Stimulated activated CD8-positive, alpha-beta memory T cell treated with anti-CD3 and anti-CD28 coated beads, Interleukin-15, amount 100 ng/mL, for 4 hours (primary cell): ENCODE measurements at regions not wholly inside any gene's neighbourhood (a gene's known extent, or its start where the extent isn't known, plus 50 kb on each side); places are given as distances from the start of the nearest gene placed in this dataset.
"Not testable (repeated sequence)": the region's sequence is repeated elsewhere in the genome, so short reads cannot be mapped to it uniquely, and the experiment has no call there.

ENCODE experiments used
- DNase-seq, 2 donors: peaks; one replicate each; pipeline ENCODE4 v3.0.0-alpha.2; 2020; ENCODE audit warnings: low read depth in 2 of 2

DNA sequence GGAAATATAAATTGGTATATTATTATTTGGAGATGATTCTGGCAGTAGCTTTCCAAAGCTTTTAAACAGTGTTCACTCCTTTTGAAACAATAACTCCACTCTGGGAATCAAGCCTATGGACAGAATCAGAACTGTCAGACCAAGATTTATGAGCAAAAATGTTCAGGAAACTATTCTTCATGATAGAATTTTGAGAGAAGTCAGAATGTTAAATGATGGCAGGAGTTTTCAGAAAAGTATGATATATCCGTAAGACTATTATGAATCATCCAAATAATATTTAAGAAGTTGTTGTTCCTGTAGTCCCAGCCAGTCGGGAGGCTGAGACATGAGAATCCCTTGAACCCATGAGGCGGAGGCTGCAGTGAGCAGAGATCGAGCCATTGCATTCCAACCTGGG, 50.5 kb upstream of the ADGRG2 start:
- DNase-seq = no peak

DNA sequence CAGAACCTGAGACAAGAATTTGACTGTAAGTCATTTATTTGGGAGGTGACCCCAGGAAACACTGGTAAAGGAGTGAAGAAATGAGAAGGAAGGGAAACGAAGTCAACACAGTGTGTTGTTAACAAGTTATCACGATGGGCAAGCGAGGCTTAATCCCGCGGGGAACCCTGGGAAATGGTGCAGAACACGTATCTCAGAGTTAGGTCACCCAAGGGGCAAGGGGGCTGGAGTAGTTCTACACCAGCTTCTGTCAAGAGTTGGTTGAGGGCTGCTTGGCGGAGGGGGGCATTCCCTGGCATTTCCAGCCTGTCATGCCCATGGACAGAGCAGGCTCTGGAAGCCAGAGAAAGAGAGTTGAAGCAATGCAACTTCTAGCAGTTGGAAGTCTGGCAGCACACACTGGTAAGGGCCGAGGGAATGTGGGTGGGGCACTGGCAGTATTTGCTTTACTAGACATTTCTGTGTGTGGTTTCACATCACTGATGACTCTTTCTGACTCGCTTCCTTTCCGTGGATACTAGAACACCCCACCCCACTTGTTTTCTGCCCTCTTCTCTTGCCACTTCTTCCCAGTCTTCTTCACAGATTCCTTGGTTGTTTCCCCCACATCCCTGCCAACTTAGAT, 52.2 kb upstream of the ADGRG2 start:
- no peak for DNase-seq

DNA sequence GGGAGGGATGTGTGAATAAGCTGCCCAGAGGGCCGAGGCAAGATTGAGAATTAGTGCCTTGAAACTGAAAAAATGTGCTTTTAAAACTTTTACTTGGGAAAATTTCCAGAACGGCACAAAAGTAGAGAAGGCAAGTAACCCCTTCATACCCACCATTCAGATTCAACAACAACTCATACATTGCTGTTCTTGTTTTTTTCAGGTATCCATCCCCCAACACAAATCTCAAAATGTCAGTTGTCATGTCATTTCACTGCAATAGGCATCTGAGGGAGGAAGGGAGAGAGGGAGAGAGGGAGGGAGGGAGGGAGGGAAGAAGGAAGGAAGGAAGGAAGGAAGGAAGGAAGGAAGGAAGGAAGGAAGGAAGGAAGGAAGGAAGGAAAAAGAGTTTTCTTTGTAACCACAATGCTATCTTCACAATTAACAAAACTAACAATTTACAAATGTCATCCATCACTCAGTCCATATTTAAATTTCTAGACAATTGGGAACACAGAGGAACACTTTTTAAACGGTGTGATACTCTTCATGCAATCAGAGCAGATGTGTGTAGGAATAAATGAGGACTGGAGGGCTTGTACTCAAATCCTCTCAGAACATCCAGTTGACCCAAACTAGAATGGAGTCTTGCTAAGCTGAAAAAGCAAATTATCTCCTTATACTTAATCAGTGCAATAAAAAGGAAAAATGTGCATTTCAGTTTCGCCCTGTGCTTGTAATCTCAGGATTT, 54.8 kb upstream of the ADGRG2 start:
- DNase-seq = no peak

DNA sequence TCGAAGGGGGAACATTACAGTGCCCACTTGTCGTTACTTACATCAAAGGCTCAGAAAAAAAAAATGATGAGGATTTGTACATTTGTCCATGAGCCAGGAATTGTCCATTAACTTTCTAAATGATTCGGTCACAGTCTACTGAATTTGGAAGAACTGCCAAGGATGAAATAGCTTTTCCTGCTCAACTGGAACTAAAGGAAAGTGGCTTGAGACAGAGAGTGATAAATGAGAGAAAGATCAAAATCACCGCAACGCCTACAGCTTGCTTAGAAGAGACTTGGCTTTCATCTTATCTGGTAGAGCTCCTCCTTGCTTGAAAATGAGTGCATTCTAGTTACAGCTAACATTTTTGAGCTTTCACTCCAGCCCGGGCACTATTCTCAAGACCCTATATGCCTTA, 55.5 kb upstream of the ADGRG2 start:
- no peak for DNase-seq

DNA sequence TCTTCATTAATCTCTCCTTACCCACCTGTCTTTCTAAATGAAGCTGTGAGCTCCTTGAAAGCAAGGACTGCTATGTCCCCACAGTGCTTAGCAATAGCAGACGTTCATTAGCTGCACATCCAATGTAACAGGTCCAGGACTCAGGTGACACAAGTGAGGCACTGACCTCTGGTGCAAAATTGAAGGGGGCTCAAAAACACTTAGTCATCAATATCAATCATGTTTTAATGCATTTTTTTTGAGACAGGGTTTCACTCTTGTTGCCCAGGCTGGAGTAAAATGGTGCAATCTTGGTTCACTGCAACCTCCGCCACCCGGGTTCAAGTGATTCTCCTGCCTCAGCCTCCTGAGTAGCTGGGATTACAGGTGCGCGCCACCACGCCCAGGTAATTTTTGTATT, 56.1 kb upstream of the ADGRG2 start:
- DNase-seq = no peak

DNA sequence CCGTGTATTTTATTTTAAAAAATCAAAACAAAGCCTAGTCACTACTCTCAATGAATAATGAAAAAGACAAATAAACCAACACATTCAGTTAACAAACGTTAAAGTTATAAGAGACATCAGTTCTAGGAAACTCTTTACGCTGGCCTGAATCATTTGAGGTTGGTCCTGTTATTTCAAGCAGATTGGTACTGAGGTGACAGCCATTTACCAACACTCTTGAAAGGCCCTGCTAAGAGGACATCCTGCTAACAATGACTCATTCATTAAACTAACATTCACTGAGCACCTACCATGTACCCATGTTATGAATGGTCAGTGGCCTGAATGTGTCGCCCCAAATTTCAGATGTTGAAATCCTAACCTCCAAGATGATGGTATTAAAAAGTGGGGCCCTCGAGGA, 57.1 kb upstream of the ADGRG2 start:
- DNase-seq = no peak

DNA sequence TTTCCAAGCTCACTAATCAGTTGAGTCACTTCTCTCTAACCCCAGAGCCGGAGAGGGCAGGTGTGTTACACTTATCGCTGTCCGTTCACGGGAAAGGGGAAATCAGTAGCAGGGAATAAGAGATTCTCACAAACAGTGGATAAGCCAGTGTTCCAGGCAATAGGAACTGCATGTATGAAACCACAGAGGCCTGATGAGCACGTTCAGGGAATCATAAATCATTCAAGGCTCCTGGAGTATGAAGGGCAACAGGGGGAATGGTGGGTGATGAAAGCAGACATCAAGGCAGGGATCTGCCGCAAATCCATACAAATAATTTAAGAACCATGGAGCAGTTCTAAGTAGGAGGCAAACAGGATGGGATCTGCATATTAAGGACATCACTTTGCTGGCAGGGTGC, 59.1 kb upstream of the ADGRG2 start:
- DNase-seq = no peak

DNA sequence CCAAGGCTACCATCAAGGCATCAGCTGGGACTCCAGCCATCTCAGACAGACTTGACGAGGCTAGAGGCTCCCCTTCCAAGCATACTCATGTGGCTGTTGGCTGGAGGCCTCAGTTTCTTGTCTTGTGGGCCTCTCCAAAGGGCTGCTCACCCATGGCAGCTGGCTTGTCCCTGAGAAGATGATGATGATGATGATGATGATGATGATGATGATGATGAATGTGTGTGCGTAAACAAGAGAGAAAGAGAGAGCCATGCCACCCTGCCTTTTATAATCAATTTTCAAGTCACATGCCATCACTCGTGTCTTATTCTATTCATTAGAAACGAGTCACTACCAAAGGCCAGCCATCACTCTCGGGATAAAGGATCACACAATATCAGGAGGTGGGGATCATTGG, 60.5 kb upstream of the ADGRG2 start:
- DNase-seq = no peak

DNA sequence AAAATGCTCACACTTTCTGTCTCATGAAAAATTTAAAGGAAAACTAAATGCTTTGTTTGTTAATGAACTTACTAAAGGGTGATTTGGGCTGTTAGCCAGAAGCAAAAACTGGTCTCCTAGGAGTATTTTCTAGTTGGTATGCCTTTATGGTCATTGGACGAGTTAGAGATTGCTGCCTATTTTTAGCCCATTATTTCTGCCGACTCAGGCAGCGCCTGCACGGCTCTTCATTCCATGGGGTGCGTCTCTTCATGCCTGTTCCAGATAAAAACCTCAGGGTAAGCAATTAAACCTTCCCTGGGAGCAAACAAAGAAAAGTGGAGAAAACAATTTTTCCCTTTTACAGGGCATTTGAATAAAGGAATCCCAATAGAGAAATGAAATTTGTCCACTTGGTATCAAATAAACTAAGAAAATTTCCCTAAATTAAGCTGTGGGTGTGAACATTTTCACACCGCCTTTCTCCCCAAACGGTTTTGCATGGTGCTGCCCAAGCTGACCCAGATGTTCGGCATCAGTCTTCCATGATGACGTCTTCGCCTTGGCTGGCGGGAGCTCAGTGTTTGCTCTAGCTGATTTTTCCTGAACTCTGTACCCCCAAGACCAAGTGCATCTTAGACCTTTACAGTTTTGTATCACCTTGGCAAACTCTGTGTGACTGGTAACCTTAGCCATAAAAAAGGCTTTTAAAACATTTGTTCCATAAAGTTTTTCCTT, 61.7 kb upstream of the ADGRG2 start:
- DNase-seq = no peak

DNA sequence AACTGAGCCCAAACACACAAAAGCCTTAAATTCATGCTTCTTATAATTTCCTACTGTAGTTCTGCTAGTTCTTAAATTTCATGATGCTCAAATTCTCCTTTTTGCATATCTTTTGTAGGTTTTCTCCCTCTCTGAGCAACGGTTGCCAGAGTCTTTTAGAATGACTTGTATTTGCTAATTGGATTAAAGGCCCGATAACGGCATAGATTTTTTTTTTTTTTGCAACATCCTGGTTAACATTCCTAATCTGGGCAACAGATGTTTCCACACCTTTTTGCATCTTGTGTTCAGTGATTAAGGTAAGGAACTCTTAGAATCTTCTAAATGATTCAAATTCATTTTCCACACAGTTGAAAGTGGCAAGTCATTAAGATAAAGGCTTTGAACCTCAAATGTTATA, 66.3 kb upstream of the ADGRG2 start:
- DNase-seq = no peak

DNA sequence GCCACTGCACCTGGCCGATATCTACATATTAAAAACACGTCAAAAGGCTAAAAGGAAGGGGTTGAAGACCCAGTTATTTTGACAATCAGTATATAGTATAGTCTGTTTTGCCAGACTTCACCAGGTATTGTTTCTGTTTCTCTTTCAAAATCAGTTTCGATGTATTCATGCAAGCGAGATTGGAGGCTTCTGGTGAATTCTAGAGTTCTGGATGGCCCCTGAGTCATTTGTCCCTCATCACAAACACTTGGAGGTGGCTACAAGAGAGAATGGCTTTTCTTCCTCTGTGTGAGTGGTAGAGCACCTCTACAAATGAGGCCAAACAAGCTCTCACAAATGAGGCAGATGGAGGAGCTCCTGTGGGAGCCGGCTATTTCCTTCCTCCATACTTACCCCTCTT, 68.6 kb upstream of the ADGRG2 start:
- DNase-seq = no peak

DNA sequence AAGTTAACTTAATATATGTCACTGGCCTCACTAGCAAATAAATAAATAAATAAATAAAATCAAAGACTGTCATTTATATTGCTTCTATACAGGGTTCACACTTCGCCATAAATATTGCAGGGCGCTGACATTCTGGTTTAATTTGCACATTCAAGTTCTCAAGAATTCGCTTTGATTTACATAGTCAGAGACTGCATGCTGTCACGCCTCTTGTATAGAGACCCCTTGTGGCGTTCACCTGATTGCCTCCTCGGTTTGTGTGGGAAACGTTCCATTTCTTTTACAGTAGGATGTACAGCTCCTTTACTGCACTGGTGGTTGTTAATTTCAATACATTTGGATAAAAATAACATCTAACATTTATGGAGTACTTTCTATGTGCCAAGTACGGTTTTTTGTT, 71.3 kb upstream of the ADGRG2 start:
- no peak for DNase-seq

DNA sequence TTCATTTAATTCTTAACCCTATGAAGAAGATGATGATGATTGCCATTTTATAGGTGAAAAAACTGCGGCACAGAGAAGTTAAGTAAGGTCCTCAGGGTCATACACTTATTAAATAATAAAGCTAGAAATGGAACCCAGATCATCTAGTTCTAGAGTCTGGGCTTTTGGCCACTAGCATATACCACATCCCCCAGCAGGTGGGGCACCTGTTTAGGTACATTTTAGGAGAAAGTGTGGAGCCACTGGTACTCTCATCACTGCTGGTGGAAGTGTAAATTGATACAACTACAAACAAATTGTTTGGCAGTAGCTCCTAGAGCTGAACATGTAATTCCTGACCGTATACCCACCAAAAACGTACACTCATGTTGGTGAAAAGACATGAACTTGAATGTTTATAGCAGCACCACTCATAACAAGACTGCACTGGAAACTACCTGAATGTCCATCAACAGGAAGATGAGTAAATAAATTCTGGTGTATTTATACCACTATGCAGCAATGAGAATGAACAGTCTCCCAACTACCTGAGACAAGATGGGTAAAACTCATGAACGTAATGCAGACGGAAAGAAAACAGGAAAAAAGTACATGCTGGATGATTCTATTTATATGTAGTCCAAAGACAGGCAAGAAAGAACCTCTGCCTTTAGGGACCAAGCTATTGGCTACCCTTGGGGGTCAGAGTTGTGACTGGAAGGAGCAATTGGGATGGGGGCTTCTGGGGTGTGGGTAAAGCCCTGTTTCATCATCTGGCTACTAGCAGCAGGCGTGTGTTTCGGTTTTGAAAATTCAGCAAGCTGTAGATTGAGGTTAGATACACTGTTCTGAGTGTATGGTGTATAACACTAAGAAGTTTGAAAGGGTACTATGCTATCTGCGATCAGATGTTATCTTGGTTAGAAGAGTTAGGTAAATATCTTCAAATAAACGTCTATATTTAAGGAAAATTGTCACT, 72.3 kb upstream of the ADGRG2 start:
- DNase-seq = no peak

DNA sequence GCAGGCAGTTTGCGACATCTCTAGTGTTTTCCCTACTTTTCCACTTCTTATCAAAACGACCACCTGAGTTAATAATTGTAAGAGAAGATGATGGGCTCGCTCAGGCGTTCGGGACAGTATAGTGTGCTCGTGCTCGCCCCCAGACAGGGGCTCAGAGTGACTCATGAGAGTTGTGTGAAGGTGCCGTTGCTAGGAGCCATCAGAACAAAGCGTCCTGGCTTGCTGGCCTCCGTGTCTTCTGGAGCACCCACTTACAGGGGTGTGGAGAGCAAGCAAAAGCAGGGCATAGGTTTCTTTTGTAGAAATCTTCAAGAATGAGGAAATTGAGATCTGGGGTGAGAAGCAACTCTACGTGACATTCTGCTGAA, 73.0 kb upstream of the ADGRG2 start:
- peak in 1 of 2 donors; percentile 0 for DNase-seq

DNA sequence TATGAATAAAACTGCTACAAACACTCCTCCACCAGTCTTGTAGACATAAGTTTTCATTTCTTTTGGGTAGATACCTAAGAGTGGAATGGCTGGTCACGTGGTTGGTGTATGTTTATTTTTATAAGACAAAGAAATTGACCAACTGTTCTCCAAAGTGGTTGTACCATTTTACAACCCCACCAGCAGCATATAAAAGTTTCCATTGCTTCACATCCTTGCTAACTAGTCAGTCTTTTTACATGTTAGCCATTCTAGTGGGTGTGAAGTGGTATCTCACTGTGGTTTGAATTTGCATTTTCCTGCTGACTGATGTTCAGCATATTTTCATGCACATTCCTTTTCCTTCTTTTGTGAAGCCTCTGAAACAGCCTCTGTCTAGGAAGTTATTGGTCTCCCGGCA, 76.2 kb upstream of the ADGRG2 start:
- no peak for DNase-seq

DNA sequence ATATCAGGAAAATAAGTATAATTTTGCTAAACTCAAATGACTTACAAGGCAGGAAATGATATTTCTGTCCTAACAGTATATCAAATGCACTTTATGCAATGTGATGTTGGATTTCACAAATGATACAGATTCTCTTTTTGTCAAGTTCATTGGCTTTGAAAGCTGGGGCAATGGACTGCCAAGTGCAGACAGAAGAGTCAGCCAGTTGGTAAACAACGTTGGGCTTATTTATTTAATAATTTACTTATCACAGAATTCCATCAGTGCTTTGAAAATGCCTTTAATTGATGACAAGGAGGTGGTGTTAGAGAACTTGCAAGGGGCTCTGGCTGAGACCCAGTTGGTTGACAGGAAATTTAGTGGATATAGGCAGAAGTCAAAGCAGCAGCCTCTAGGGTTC, 79.9 kb upstream of the ADGRG2 start:
- DNase-seq = no peak

DNA sequence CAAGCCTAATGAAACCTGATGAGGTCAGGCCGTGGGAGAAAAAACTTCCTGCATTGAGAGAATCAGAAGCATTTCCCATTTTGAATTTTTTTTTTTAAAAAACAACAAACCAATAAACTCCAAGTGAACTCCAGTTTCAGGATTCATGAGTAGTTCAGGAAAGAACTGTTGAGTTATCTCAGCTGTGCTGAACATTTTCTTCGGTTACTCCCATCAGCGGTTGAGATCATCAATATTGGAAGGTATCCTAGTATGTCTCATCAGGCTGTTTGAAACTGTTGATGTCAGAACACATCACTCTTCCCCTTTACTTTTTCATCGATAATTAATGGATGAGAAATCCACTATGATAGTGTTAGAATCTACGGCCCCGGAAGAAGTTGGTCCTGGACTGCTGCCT, 82.4 kb upstream of the ADGRG2 start:
- no peak for DNase-seq

DNA sequence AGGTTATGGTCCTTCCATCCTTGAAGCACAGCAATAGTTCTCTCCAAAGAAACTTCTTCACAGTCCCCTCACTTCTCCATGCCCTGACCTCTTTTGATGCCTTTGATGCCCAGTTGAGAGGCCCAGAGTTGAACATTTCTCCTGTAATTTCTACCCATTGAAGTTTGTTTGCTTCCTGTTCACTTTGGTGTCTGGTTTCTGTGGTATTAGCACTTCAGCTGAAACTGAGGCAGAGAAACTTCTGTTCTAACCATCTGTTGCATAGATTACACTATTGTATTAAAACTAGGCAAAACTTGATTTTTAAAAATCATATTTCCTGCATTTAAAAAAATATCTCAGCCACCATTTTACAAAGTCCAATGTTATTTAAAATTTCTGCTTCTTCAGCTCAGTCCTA, 89.8 kb upstream of the ADGRG2 start:
- no peak for DNase-seq

DNA sequence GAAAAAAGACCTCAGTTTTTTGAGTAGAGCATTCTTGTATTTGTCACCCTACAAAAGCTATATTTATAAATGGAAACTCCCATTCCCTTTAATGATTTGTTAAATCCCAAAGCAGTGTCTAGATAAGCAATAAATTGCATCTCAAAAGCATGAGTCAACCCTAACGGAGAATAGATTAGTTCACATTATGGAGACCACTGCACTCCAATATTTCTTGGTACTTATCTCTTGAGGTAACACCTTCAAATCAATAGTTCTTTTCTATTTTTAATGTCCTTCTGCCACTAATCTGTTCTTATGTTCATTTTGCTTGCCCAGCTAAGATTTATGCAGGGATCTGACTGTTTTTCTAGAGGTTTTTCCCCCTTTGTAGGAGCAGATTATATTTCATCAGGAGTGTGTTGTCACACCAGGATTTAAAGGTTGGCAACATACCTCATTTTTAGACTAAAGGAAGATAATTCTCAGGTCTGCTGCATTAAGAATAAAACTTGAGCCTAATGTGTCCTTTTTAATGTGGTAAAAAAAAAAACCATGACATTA, 91.4 kb upstream of the ADGRG2 start:
- DNase-seq = no peak

DNA sequence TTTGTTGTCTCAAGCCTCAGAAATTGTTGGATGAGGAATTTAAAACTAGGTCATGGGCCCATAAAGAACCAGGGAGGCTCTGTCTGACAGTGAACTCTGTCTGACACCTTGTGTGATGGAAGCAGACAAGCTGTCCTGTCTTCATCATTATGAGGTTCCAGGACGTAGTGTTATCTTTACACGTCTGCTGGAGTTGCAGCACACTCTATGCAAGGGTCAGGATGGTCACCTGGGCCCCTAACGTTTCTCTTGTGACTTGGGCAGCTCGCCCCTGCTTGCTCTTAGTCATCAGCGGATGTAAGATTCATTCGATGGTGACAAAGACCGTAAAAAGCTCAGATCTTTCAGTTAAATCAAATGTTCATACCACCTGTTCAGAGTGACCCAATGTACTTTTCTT, 92.0 kb upstream of the ADGRG2 start:
- no peak for DNase-seq

DNA sequence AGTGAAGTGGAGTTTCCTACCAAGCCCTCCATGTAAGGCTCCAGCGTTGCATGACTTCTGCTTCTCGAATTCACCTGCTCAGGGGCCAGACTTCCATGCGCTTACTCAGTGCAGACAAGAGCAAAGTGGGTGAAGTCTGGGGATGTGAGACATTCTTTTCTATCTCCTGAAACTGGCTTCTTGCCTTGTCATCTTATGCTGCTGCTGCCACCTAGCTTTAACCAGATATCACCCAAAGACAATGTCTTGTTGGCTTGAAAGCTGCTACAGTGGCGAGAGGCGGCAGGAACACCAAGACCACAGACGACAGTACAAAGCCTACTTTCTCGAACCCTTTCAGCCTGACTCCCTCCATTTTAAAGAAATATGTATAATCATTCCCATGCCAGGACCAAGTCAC, 103.6 kb upstream of the ADGRG2 start:
- no peak for DNase-seq

DNA sequence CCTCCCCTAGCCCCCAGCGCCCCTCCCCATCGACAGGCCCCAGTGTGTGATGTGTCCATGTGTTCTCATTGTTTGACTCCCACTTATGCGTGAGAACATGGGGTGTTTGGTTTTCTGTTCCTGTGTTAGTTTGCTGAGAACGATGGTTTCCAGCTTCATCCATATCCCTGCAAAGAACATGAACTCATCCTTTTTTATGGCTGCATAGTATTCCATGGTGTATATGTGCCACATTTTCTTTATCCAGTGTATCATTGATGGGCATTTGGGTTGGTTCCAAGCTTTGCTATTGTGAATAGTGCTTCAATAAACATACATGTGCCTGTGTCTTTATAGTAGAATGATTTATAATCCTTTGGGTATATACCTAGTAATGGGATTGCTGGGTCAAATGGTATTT, 107.6 kb upstream of the ADGRG2 start:
- not testable (repeated sequence) for DNase-seq
